HL-60 (cell line): ENCODE measurements at regions not wholly inside any gene's neighbourhood (a gene's known extent, or its start where the extent isn't known, plus 50 kb on each side); places are given as distances from the start of the nearest gene placed in this dataset.

Source experiments
- DNase-seq, 2 experiments: peaks; one replicate each; pipeline ENCODE4 v3.0.0-alpha.2; 2010 to 2020; ENCODE audit warnings: low read depth in 1 of 2, low spot score in 1 of 2
- H3K27ac ChIP-seq: fragments of 250-450 bp; sonication (Bioruptor Pico); replicated peaks from 2 replicates; pipeline ENCODE4 v1.5.1; 2020; ENCODE audit warnings: mild to moderate bottlenecking, moderate library complexity
- H3K27me3 ChIP-seq: fragments of 250-450 bp; sonication (Bioruptor Pico); 2 replicates; pipeline ENCODE4 v1.5.1; 2021; ENCODE audit warnings: mild to moderate bottlenecking, moderate library complexity; ENCODE audit not compliant: insufficient read depth, poor library complexity, severe bottlenecking
- H3K4me3 ChIP-seq: replicated peaks from 2 replicates; pipeline ENCODE4 v1.5.1; 2011; ENCODE audit warnings: mild to moderate bottlenecking, control low read depth, low read length; ENCODE audit not compliant: insufficient read depth
- GABPA ChIP-seq: IDR thresholded peaks from 2 replicates; pipeline ENCODE4 v1.6.1; 2012; ENCODE audit warnings: low read depth
- POLR2AphosphoS5 ChIP-seq: IDR thresholded peaks from 2 replicates; pipeline ENCODE4 v1.6.1; 2012; ENCODE audit warnings: low read depth
- REST ChIP-seq: IDR thresholded peaks from 2 replicates; pipeline ENCODE4 v1.6.1; 2012; ENCODE audit warnings: low read depth; ENCODE audit not compliant: insufficient replicate concordance
- SPI1 ChIP-seq: IDR thresholded peaks from 2 replicates; pipeline ENCODE4 v1.6.1; 2012; ENCODE audit warnings: low read depth, mild to moderate bottlenecking, borderline replicate concordance
- TF ChIP-seq, protein P1 (sequence below): IDR thresholded peaks from one replicate; pipeline ENCODE4 v1.5.1; 2011; ENCODE audit warnings: low read length, control low read depth, inconsistent platforms; ENCODE audit not compliant: insufficient read depth

GRCh38 chr10:33012306-33012705, 54.3 kb upstream of the ITGB1 start:
- no peaks in the 10 kb centered on the region for H3K27me3 ChIP-seq
- H3K27ac ChIP-seq, result no peak overlapping the region
- TF ChIP-seq POLR2AphosphoS5 (no peak), GABPA (no peak), SPI1 (no peak), REST (no peak)
- TF ChIP-seq, protein P1, sequence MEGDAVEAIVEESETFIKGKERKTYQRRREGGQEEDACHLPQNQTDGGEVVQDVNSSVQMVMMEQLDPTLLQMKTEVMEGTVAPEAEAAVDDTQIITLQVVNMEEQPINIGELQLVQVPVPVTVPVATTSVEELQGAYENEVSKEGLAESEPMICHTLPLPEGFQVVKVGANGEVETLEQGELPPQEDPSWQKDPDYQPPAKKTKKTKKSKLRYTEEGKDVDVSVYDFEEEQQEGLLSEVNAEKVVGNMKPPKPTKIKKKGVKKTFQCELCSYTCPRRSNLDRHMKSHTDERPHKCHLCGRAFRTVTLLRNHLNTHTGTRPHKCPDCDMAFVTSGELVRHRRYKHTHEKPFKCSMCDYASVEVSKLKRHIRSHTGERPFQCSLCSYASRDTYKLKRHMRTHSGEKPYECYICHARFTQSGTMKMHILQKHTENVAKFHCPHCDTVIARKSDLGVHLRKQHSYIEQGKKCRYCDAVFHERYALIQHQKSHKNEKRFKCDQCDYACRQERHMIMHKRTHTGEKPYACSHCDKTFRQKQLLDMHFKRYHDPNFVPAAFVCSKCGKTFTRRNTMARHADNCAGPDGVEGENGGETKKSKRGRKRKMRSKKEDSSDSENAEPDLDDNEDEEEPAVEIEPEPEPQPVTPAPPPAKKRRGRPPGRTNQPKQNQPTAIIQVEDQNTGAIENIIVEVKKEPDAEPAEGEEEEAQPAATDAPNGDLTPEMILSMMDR, result no peak
- H3K4me3 ChIP-seq, result no peak overlapping the region
- DNase-seq, result no peak

DNA sequence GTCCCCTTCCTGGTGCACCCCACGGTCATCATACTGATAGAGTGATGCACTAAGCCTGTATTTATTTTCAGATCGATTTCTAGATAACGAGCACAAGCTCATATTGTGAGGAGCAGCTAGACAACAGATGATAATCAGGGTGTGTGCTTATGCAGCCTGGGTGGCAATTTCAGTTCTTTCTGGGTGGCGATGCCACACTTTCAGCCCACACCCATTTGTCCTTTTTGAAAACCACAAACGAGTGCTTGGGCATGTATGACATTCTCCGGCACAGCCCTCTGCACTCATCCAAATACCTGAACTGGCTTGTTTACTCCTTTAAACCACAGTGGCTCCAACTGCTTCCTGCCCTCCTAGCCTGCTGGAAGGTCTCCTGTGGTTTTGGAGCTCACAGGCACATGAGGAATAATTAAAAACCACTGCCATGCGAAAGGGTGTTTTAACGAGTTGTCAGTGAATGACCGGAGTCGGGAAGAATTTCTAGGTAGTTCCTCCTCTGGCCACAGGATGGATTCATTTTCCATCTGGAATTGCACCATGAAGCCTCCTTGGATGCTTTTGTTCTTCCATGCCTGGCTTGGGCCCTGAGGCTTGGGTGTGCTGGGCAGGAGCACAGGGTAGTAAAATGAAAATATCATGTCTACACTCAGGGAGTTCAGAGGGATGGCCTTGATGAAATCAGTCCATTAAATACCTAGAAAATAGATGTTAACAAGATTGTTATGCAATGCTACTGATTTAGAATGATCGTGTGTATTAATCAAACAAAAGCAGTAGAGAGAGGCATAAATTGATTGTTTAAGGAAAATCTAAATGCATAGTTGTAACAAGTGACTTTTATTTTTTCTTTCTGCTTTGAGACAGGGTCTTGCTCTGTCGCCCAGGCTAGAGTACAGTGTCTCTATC, 52.4 kb upstream of the ITGB1 start:
- no peak overlapping the region for H3K4me3 ChIP-seq
- no peak overlapping the region for H3K27ac ChIP-seq
- TF ChIP-seq GABPA (no peak), POLR2AphosphoS5 (no peak), SPI1 (no peak), REST (no peak)
- TF ChIP-seq, protein P1, result no peak
- no peaks in the 10 kb centered on the region for H3K27me3 ChIP-seq
- no peak for DNase-seq

- Histone ChIP-seq H3K27ac (no peak overlapping the region), H3K4me3 (no peak overlapping the region), H3K27me3 (no peaks in the 10 kb centered on the region)
- TF ChIP-seq POLR2AphosphoS5, result no peak
- no peak for DNase-seq
These were observed 51.5 kb upstream of the ITGB1 start for GRCh38 chr10:33009244-33010131.
